ENCODE measurements at regions not wholly inside any gene's neighbourhood (a gene's known extent, or its start where the extent isn't known, plus 50 kb on each side); places are given as distances from the start of the nearest gene placed in this dataset.

DNA sequence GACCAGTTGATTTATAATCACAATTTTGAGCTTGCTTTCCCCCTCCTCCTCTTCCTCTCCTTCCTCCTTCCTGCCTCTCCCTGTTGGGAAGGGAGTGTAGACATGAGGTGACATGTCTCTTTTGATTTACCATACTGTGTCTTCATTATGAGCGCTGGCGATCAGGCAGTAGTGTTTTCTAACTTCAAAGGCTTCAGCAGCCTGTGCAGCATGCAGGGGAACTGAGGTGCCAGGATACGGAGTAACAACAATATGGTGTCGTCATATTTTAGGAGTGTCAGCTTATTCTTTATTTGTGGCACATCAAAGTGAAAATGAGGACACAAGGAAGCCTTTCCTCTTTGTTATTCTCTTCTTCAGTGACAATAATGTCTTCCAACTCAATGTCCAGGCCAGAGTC is 864.2 kb downstream of the SLC4A3 start:
- no peak for TF ChIP-seq RAD21 (conservative IDR thresholded peaks at IDR 0.05)
- no peak for TF ChIP-seq TAF1 (IDR thresholded peaks at IDR 0.05; ENCODE audit: low read depth)
- TF ChIP-seq, protein P1, sequence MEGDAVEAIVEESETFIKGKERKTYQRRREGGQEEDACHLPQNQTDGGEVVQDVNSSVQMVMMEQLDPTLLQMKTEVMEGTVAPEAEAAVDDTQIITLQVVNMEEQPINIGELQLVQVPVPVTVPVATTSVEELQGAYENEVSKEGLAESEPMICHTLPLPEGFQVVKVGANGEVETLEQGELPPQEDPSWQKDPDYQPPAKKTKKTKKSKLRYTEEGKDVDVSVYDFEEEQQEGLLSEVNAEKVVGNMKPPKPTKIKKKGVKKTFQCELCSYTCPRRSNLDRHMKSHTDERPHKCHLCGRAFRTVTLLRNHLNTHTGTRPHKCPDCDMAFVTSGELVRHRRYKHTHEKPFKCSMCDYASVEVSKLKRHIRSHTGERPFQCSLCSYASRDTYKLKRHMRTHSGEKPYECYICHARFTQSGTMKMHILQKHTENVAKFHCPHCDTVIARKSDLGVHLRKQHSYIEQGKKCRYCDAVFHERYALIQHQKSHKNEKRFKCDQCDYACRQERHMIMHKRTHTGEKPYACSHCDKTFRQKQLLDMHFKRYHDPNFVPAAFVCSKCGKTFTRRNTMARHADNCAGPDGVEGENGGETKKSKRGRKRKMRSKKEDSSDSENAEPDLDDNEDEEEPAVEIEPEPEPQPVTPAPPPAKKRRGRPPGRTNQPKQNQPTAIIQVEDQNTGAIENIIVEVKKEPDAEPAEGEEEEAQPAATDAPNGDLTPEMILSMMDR (IDR thresholded peaks at IDR 0.05; ENCODE audit: poor library complexity, severe bottlenecking) = no peak
- no peak for TF ChIP-seq EZH2 (IDR thresholded peaks at IDR 0.05; ENCODE audit: borderline replicate concordance, insufficient read depth, low read length, poor library complexity, severe bottlenecking)
